ENCODE measurements at regions not wholly inside any gene's neighbourhood (a gene's known extent, or its start where the extent isn't known, plus 50 kb on each side); places are given as distances from the start of the nearest gene placed in this dataset.
"Not testable (repeated sequence)": the region's sequence is repeated elsewhere in the genome, so short reads cannot be mapped to it uniquely, and the experiment has no call there.

GRCh38 chr7:157467496-157468212 is 130.8 kb downstream of the DNAJB6 start:
- peak; percentile 35 for DNase-seq (ENCODE audit: low spot score)

DNA sequence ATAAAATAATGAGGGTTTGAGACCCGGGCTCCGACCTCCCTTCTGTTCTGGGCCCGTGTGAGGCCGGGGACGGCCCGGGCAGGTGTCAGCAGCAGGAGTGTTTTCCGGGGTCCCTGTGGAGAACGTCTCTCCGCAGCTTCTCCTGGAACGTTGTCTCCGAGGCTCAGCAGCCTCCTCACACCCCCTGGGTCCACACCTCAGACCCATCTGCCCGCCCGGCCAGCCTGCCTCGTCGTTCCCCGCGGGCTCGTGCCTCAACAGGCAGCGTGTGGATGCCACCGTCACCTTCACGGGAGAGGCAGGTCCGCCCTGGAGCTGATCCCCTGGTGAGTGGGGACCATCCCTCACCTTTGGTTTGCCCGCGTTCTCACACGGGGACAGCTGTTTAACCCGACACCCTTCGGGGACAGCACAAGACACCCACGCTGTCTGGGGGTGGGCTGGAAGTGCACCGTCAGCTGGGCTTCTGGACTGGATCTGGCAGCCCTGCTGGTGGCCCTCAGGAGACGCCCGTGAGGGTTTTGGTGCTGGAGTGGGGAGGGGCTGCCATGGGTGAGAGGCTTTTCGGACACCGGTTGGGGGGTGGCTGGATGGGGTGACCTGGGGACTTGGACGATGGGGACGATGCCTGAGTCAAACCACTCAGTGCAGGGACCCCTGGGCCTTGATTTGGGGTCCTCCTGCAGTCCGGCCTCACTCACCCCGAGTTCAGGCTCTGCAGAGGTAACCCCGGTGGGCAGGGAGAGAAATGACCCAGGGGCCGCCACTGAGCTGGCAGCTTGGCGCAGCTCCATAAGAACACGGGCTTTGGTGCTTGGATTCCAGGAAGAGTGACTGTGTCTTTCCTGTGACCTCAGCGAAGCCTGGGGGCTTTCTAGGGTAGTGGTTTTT is 131.7 kb downstream of the DNAJB6 start:
- DNase-seq (ENCODE audit: low spot score), result peak; percentile 25

GRCh38 chr7:157469181-157470016 is 132.6 kb downstream of the DNAJB6 start:
- peak; percentile 14 for DNase-seq (ENCODE audit: low spot score)

- peak; percentile 22 for DNase-seq (ENCODE audit: low spot score)
These were observed 133.2 kb downstream of the DNAJB6 start for GRCh38 chr7:157470017-157470322.

GRCh38 chr7:157470701-157471131 is 133.9 kb downstream of the DNAJB6 start:
- peak; percentile 12 for DNase-seq (ENCODE audit: low spot score)

DNA sequence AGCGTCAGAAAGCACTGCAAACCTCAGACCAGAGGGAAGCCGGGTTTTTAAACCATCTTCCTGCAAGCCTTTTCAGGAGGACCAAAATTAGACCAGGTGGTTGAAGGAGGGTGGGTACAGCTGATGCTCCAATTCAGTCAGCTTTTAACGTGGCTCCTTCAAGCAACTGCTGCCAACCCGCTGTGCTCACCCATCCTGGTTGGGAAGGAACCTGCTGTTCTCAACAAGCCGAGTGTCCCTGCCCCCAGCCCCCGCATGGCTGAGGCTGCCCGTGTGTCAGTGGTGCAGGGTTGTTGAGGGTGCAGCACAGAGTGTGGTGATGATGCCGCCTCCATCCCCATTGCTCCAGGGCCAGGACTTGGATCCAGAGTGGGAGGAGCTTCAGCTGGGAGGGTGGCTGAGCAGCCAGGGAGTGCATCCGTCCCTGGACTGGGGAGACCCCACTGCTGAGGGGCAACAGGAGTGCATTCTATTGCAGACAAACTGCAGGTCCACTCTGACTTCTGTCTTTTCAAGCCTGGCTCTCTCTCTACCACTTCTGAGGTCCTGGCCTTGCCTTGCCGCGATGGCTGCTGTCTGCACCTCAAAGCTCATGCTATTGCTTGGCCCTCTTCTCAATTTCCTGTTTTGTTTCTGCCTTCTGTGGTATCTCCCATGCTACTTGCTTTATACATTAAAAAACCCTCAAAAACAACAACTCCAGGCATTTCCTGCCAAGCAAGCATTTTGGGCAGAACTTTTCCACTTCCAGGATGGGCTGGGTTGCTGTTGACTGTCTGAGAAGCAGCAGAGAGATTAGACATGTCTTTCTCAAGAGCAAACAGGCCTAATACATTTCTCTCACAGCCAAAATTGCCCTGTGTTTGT is 134.7 kb downstream of the DNAJB6 start:
- DNase-seq (ENCODE audit: low spot score), result peak; percentile 13

DNA sequence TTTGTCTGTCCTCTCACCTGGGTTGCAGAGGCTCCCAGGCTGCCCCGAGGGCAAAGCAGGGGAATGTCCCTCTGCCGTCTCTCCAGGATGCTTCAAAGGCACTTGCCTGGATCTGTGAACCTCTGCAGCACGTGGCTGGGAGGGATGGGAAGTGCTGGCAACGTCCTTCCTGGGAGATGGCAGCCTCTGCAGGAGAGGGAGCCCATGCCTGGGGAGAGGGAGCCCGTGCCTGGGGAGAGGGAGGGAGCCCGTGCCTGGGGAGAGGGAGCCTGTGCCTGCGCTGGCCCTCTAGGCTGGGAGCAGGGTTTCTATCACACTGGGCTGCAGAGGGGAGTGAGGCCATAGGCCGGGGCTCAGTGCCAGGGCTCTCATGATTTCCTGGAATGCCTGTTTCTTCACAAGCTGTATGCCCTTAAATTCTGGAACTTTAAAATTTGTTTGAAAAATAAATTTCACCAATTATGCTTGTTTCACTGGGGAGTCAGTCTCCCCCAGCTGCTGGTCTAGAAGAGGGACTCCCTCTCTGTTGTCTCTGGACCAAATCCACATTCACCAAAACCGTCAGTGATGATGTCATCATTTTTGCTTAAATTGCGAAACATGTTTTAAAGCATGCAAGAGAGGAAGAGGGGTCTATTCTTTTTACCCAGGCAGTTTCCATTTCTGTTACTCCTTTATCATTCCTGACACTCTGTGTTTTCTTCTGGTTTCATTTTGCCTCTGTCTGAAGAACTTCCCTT is 135.7 kb downstream of the DNAJB6 start:
- DNase-seq (ENCODE audit: low spot score), result peak; percentile 14

DNA sequence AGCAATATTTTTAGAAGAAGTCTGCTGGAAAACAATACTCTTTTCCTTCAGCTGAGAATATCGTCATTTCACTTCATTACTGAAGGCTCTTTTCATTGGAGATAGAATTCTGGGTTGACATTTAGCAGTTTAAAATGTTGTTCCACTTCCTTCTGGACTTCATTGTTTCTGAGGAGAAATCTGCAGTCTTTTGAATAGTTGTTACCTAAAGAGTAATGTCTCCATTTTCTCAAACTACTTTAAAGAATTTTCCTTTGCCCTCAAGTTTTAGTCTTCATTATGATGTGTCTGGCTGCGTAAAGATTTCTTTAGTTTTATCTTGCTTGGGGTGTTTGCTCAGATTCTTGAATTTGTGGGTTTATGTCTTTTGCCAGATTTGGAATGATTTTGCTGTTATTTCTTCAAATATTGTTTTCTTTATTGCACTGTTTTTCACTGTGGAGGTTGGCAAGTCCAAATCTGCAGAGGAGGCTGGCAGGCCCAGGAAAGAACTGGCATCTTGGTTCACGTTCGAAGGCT is 136.3 kb downstream of the DNAJB6 start:
- no peak for DNase-seq (ENCODE audit: low spot score)

GRCh38 chr7:157474685-157475084 is 137.9 kb downstream of the DNAJB6 start:
- no peak for DNase-seq (ENCODE audit: low spot score)

- DNase-seq (ENCODE audit: low spot score), result no peak
These were observed 138.3 kb downstream of the DNAJB6 start for GRCh38 chr7:157475095-157475494.

DNA sequence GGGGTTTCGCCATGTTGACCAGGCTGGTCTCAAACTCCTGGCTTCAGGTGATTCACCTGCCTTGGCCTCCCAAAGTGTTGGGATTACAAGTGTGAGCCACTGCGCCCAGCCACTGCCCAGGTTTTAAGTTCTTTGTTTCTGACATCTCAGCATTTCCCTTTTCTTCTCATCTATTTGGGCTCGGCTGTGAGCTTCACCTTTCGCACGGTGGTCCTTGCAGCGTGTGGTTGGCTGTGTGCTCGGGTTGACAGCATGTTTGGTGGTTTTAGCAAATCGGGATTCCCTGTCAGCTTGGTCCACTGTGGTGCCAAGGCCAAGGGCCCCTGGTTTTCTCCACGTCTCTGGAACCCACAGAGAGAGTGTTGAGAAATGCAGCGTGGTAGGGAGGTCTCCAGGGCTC is 138.8 kb downstream of the DNAJB6 start:
- DNase-seq (ENCODE audit: low spot score), result no peak

DNA sequence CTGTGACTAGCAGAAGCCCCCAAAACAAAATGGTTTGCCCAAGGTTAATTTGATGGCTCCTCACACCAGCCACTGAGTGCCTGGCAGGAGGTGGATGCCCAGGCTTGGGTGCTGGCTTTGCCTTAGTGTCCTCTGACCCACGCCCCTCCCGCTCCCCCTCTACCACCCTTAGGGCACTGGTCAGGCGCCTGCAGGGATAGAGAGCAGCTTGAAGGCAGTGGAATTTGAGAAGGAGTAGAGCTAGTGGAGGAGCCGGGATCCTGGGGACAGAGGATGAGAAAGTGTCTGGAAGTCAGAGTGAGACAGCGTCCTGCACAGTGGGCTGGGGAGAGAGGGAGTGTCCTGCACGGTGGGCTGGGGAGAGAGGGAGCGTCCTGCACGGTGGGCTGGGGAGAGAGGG is 139.4 kb downstream of the DNAJB6 start:
- no peak for DNase-seq (ENCODE audit: low spot score)

GRCh38 chr7:157476654-157477549 is 140.1 kb downstream of the DNAJB6 start:
- DNase-seq (ENCODE audit: low spot score), result no peak

DNA sequence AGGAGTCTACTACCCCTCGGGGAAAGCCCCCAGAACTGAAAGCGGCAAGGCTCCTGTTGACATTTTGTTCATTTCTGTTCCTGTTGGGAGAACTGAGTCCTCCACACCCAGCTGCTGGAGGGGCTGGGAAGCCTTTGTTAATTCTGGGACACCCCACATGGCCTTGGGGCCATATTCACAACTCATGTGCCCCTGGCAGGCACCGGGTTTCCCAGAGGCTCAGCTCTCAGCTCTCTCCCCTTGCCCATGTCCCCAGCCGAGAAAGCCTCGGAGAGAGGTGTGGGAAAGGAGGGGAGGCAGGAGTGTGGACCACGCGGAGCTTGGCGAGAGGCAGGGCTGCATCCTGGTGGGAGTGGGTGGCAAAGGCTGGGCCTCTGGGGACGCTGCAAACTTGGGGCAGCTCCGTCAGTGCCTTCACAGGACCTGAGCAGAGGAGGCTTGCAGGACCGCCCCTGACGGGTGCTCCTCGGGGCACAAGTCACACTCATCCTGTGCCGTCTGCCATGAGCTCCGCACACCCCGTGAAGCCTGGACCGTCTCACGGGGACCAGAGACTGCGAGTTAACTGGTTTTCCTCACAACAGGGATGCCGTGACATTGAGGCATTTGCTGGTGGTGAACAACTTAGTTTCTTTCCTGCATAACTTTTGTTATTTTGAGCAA is 140.9 kb downstream of the DNAJB6 start:
- no peak for DNase-seq (ENCODE audit: low spot score)

- DNase-seq (ENCODE audit: low spot score), result not testable (repeated sequence)
These were observed 141.8 kb downstream of the DNAJB6 start for GRCh38 chr7:157478611-157479010.

- no peak for DNase-seq (ENCODE audit: low spot score)
These were observed 142.5 kb downstream of the DNAJB6 start for GRCh38 chr7:157479326-157479725.

GRCh38 chr7:157480371-157481050 is 143.7 kb downstream of the DNAJB6 start:
- no peak for DNase-seq (ENCODE audit: low spot score)

DNA sequence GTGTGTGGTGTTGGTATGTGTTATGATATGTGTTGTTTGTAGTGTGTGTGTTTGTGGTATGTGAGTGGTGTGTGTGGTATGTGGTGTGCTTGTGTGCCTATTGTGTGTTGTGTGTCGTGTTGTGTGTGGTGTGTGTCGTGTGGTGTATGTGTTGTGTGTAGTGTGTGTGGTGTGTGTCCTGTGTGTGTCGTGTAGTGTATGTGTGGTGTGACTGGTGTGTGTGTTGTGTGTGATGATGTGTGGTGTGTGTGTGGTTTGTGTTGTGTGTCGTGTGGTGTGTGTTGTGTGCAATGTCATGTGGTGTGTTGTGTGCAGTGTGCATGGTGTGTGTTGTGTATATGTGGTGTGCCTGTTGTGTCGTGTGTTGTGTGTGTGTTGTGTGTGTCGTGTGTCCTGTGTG is 144.6 kb downstream of the DNAJB6 start:
- no peak for DNase-seq (ENCODE audit: low spot score)

All from D341Med (cell line).